GM19468 (cell line): ENCODE measurements at regions not wholly inside any gene's neighbourhood (a gene's known extent, or its start where the extent isn't known, plus 50 kb on each side); places are given as distances from the start of the nearest gene placed in this dataset.
"Not testable (repeated sequence)": the region's sequence is repeated elsewhere in the genome, so short reads cannot be mapped to it uniquely, and the experiment has no call there.

Source experiments
- ATAC-seq: cut with Tn5 transposase; IDR thresholded peaks from one replicate; pipeline ENCODE4 v1.9.1; 2021; ENCODE audit warnings: mild to moderate bottlenecking, moderate library complexity, moderate number of reproducible peaks; ENCODE audit not compliant: unreplicated experiment; ENCODE audit errors: extremely low read depth

- no peak for ATAC-seq
Observed at GRCh38 chr10:105611244-105611798, 970.2 kb downstream of the SORCS3 start.

GRCh38 chr10:105609451-105609850, 968.4 kb downstream of the SORCS3 start:
- ATAC-seq = no peak

- ATAC-seq = no peak
Observed at GRCh38 chr10:105605918-105606317, 964.8 kb downstream of the SORCS3 start.

GRCh38 chr10:105605104-105605503, 964.0 kb downstream of the SORCS3 start:
- ATAC-seq = no peak

GRCh38 chr10:105598207-105598606, 957.1 kb downstream of the SORCS3 start:
- no peak for ATAC-seq

- ATAC-seq = no peak
Observed at GRCh38 chr10:105597312-105597711, 956.2 kb downstream of the SORCS3 start.

GRCh38 chr10:105596749-105597148, 955.7 kb downstream of the SORCS3 start:
- ATAC-seq = no peak

GRCh38 chr10:105594296-105594695, 953.2 kb downstream of the SORCS3 start:
- ATAC-seq = no peak

- ATAC-seq = no peak
Observed at GRCh38 chr10:105592468-105592867, 951.4 kb downstream of the SORCS3 start.

- no peak for ATAC-seq
Observed at GRCh38 chr10:105586451-105587098, 945.5 kb downstream of the SORCS3 start.

- ATAC-seq = no peak
Observed at GRCh38 chr10:105585753-105586152, 944.7 kb downstream of the SORCS3 start.

- ATAC-seq = no peak
Observed at GRCh38 chr10:105585171-105585570, 944.1 kb downstream of the SORCS3 start.

GRCh38 chr10:105579112-105579511, 938.0 kb downstream of the SORCS3 start:
- no peak for ATAC-seq

- ATAC-seq = no peak
Observed at GRCh38 chr10:105577865-105578607, 936.9 kb downstream of the SORCS3 start.

- ATAC-seq = no peak
Observed at GRCh38 chr10:105559333-105560097, 918.4 kb downstream of the SORCS3 start.

GRCh38 chr10:105550453-105550852, 909.4 kb downstream of the SORCS3 start:
- not testable (repeated sequence) for ATAC-seq

GRCh38 chr10:105549731-105550130, 908.6 kb downstream of the SORCS3 start:
- no peak for ATAC-seq

GRCh38 chr10:105545101-105545500, 904.0 kb downstream of the SORCS3 start:
- ATAC-seq = no peak

GRCh38 chr10:105540381-105540780, 899.3 kb downstream of the SORCS3 start:
- ATAC-seq = no peak

- no peak for ATAC-seq
Observed at GRCh38 chr10:105538874-105539273, 897.8 kb downstream of the SORCS3 start.

GRCh38 chr10:105535478-105535877, 894.4 kb downstream of the SORCS3 start:
- ATAC-seq = no peak
